ENCODE measurements at regions not wholly inside any gene's neighbourhood (a gene's known extent, or its start where the extent isn't known, plus 50 kb on each side); places are given as distances from the start of the nearest gene placed in this dataset.
A peak's percentile ranks its signal among the peaks of the same experiment; 100 is the strongest.
"Not testable (repeated sequence)": the region's sequence is repeated elsewhere in the genome, so short reads cannot be mapped to it uniquely, and the experiment has no call there.

- no peak for DNase-seq
Observed at GRCh38 chr6:47180633-47181032, 129.1 kb downstream of the TNFRSF21 start.

- DNase-seq, result no peak
Observed at GRCh38 chr6:47179286-47179685, 130.4 kb downstream of the TNFRSF21 start.

- no peak for DNase-seq
Observed at GRCh38 chr6:47175656-47176055, 133.5 kb upstream of the ADGRF1 start.

GRCh38 chr6:47174502-47175023 lies 132.4 kb upstream of the ADGRF1 start:
- DNase-seq, result no peak

GRCh38 chr6:47174063-47174462 lies 131.9 kb upstream of the ADGRF1 start:
- DNase-seq, result not testable (repeated sequence)

- DNase-seq, result not testable (repeated sequence)
Observed at GRCh38 chr6:47173145-47173544, 131.0 kb upstream of the ADGRF1 start.

- no peak for DNase-seq
Observed at GRCh38 chr6:47170617-47170947, 128.4 kb upstream of the ADGRF1 start.

- DNase-seq, result no peak
Observed at GRCh38 chr6:47169785-47170616, 127.9 kb upstream of the ADGRF1 start.

- peak in 2 of 58 donors; percentile 3 to 4 for DNase-seq
Observed at GRCh38 chr6:47168180-47168579, 126.0 kb upstream of the ADGRF1 start.

GRCh38 chr6:47165918-47166317 lies 123.8 kb upstream of the ADGRF1 start:
- DNase-seq, result no peak

- DNase-seq, result no peak
Observed at GRCh38 chr6:47164877-47165276, 122.7 kb upstream of the ADGRF1 start.

- DNase-seq, result no peak
Observed at GRCh38 chr6:47163536-47163935, 121.4 kb upstream of the ADGRF1 start.

- DNase-seq, result no peak
Observed at GRCh38 chr6:47162793-47163192, 120.7 kb upstream of the ADGRF1 start.

GRCh38 chr6:47162231-47162630 lies 120.1 kb upstream of the ADGRF1 start:
- DNase-seq, result no peak

GRCh38 chr6:47161176-47161687 lies 119.1 kb upstream of the ADGRF1 start:
- peak in 2 of 58 donors; percentile 1 to 27 for DNase-seq

- DNase-seq, result no peak
Observed at GRCh38 chr6:47160702-47161101, 118.6 kb upstream of the ADGRF1 start.

- no peak for DNase-seq
Observed at GRCh38 chr6:47159763-47160162, 117.6 kb upstream of the ADGRF1 start.

- DNase-seq, result no peak
Observed at GRCh38 chr6:47157653-47158219, 115.6 kb upstream of the ADGRF1 start.

GRCh38 chr6:47157063-47157462 lies 114.9 kb upstream of the ADGRF1 start:
- DNase-seq, result no peak

- DNase-seq, result no peak
Observed at GRCh38 chr6:47156196-47156595, 114.1 kb upstream of the ADGRF1 start.

GRCh38 chr6:47153404-47153755 lies 111.2 kb upstream of the ADGRF1 start:
- no peak for DNase-seq

GRCh38 chr6:47152666-47153403 lies 110.7 kb upstream of the ADGRF1 start:
- no peak for DNase-seq

Data from anterior cingulate cortex (tissue), 58 donors.